Lower leg skin (tissue), 3 donors: ENCODE measurements at regions not wholly inside any gene's neighbourhood (a gene's known extent, or its start where the extent isn't known, plus 50 kb on each side); places are given as distances from the start of the nearest gene placed in this dataset.

Experiments
- POLR2A ChIP-seq, 2 donors: fragments of 450-650 bp; IDR thresholded peaks; one replicate each; pipeline ENCODE4 v1.6.1; 2016 to 2017; ENCODE audit warnings: antibody characterized with exemption in 2 of 2, mild to moderate bottlenecking in 1 of 2, moderate library complexity in 1 of 2
- TF ChIP-seq, protein P1 (sequence below), 3 donors: fragments of 450-650 bp; IDR thresholded peaks; one replicate each; pipeline ENCODE4 v1.5.1; 2016; ENCODE audit warnings: antibody characterized with exemption in 3 of 3, mild to moderate bottlenecking in 3 of 3, moderate library complexity in 2 of 3

DNA sequence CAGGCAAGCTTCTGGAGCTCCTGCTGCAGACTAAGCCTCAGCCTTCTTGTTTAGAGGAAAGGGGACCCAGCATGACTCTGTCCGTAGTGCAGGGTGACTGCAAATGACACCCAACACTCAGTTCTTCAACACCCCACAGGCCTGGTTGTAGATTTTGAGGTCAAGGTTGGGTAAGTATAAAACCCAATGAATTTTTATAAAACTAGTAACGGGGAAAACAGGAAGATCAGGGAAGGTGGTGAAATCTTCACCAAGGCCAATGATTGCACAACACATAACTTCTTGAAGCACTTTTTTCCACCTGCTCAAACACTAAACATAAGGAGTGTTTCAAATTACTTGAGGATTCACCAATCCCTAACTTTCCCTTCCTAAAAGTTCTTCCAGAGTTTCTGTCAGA, 89.4 kb upstream of the JAK1 start:
- TF ChIP-seq, protein P1, sequence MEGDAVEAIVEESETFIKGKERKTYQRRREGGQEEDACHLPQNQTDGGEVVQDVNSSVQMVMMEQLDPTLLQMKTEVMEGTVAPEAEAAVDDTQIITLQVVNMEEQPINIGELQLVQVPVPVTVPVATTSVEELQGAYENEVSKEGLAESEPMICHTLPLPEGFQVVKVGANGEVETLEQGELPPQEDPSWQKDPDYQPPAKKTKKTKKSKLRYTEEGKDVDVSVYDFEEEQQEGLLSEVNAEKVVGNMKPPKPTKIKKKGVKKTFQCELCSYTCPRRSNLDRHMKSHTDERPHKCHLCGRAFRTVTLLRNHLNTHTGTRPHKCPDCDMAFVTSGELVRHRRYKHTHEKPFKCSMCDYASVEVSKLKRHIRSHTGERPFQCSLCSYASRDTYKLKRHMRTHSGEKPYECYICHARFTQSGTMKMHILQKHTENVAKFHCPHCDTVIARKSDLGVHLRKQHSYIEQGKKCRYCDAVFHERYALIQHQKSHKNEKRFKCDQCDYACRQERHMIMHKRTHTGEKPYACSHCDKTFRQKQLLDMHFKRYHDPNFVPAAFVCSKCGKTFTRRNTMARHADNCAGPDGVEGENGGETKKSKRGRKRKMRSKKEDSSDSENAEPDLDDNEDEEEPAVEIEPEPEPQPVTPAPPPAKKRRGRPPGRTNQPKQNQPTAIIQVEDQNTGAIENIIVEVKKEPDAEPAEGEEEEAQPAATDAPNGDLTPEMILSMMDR (IDR thresholded peaks at IDR 0.05), result no peak
- no peak for TF ChIP-seq POLR2A (IDR thresholded peaks at IDR 0.05)
